ENCODE measurements at regions not wholly inside any gene's neighbourhood (a gene's known extent, or its start where the extent isn't known, plus 50 kb on each side); places are given as distances from the start of the nearest gene placed in this dataset.

- Histone ChIP-seq H3K4me3 (ENCODE audit: low read depth, low read length) (no peak overlapping the region), H3K36me3 (ENCODE audit: control insufficient read depth, insufficient read depth, low read length) (no peaks in the 10 kb centered on the region), H3K27me3 (replicated peaks; ENCODE audit: control insufficient read depth, insufficient read depth, low read length) (no peaks in the 10 kb centered on the region), H3K9me3 (no peaks in the 10 kb centered on the region), H3K4me1 (no peaks in the 10 kb centered on the region)
- CTCF ChIA-PET: no interaction called here
- H3K27me3 Mint-ChIP-seq (ENCODE audit: insufficient read depth, unreplicated experiment): no peaks in the 10 kb centered on the region
- intact Hi-C loops (cut with micrococcal nuclease; ENCODE audit: unreplicated experiment): no loop called here
- no peak for DNase-seq
- H3K27ac Mint-ChIP-seq (ENCODE audit: unreplicated experiment): no peak overlapping the region
- H3K4me1 Mint-ChIP-seq (ENCODE audit: low read depth, unreplicated experiment): no peaks in the 10 kb centered on the region
- POLR2A ChIA-PET: no interaction called here
- no peaks in the 10 kb centered on the region for H3K36me3 Mint-ChIP-seq (ENCODE audit: insufficient read depth, unreplicated experiment)
- peaks cover 13% of the 10 kb centered on the region for H3K9me3 Mint-ChIP-seq (ENCODE audit: unreplicated experiment)
- H3K4me3 Mint-ChIP-seq (ENCODE audit: unreplicated experiment): no peak overlapping the region
- BruUV-seq (replicated peaks): no TSS peak
- TF ChIP-seq CTCF (IDR thresholded peaks at IDR 0.05; ENCODE audit: insufficient read depth in 1 of 2, low read depth in 1 of 2, low read length in 1 of 2, severe bottlenecking in 1 of 2, unreplicated experiment in 1 of 2): no peak
Observed at GRCh38 chr12:64937452-64937851, 113.0 kb downstream of the TBC1D30 start.

GRCh38 chr12:64938179-64938578 is 113.7 kb downstream of the TBC1D30 start:
- no TSS peak for BruUV-seq (replicated peaks)
- no peak overlapping the region for H3K27ac Mint-ChIP-seq (ENCODE audit: unreplicated experiment)

GRCh38 chr12:64943686-64944085 is 119.2 kb downstream of the TBC1D30 start:
- H3K9me3 ChIP-seq: no peaks in the 10 kb centered on the region
- ChIA-PET CTCF (no interaction called here), POLR2A (no interaction called here)
- intact Hi-C loops (cut with micrococcal nuclease; ENCODE audit: unreplicated experiment): no loop called here
- no peak overlapping the region for H3K4me3 ChIP-seq (ENCODE audit: low read depth, low read length)
- H3K36me3 Mint-ChIP-seq (ENCODE audit: insufficient read depth, unreplicated experiment): no peaks in the 10 kb centered on the region
- no peaks in the 10 kb centered on the region for H3K27me3 Mint-ChIP-seq (ENCODE audit: insufficient read depth, unreplicated experiment)
- H3K27me3 ChIP-seq (replicated peaks; ENCODE audit: control insufficient read depth, insufficient read depth, low read length): no peaks in the 10 kb centered on the region
- H3K36me3 ChIP-seq (ENCODE audit: control insufficient read depth, insufficient read depth, low read length): no peaks in the 10 kb centered on the region
- DNase-seq: no peak
- no peak overlapping the region for H3K4me3 Mint-ChIP-seq (ENCODE audit: unreplicated experiment)
- H3K9me3 Mint-ChIP-seq (ENCODE audit: unreplicated experiment): peaks cover 7% of the 10 kb centered on the region
- no peaks in the 10 kb centered on the region for H3K4me1 ChIP-seq
- no peak overlapping the region for H3K27ac Mint-ChIP-seq (ENCODE audit: unreplicated experiment)
- TF ChIP-seq CTCF (IDR thresholded peaks at IDR 0.05; ENCODE audit: insufficient read depth in 1 of 2, low read depth in 1 of 2, low read length in 1 of 2, severe bottlenecking in 1 of 2, unreplicated experiment in 1 of 2): no peak
- no TSS peak for BruUV-seq (replicated peaks)
- H3K4me1 Mint-ChIP-seq (ENCODE audit: low read depth, unreplicated experiment): no peaks in the 10 kb centered on the region

More at GRCh38 chr12:64938179-64938578, 113.7 kb downstream of the TBC1D30 start:
- no peak for TF ChIP-seq CTCF (IDR thresholded peaks at IDR 0.05; ENCODE audit: insufficient read depth in 1 of 2, low read depth in 1 of 2, low read length in 1 of 2, severe bottlenecking in 1 of 2, unreplicated experiment in 1 of 2)
- Histone ChIP-seq H3K36me3 (ENCODE audit: control insufficient read depth, insufficient read depth, low read length) (no peaks in the 10 kb centered on the region), H3K4me1 (no peaks in the 10 kb centered on the region), H3K27me3 (replicated peaks; ENCODE audit: control insufficient read depth, insufficient read depth, low read length) (no peaks in the 10 kb centered on the region), H3K9me3 (no peaks in the 10 kb centered on the region), H3K4me3 (ENCODE audit: low read depth, low read length) (no peak overlapping the region)
- H3K9me3 Mint-ChIP-seq (ENCODE audit: unreplicated experiment): peaks cover 13% of the 10 kb centered on the region
- no peaks in the 10 kb centered on the region for H3K27me3 Mint-ChIP-seq (ENCODE audit: insufficient read depth, unreplicated experiment)
- H3K36me3 Mint-ChIP-seq (ENCODE audit: insufficient read depth, unreplicated experiment): no peaks in the 10 kb centered on the region
- ChIA-PET POLR2A (no interaction called here), CTCF (no interaction called here)
- H3K4me3 Mint-ChIP-seq (ENCODE audit: unreplicated experiment): no peak overlapping the region
- no peak for DNase-seq
- intact Hi-C loops (cut with micrococcal nuclease; ENCODE audit: unreplicated experiment): no loop called here
- no peaks in the 10 kb centered on the region for H3K4me1 Mint-ChIP-seq (ENCODE audit: low read depth, unreplicated experiment)
